Thymus (tissue), 11 donors: ENCODE measurements at regions not wholly inside any gene's neighbourhood (a gene's known extent, or its start where the extent isn't known, plus 50 kb on each side); places are given as distances from the start of the nearest gene placed in this dataset.

Experiments used
- DNase-seq, 9 donors: peaks; one replicate each; pipeline ENCODE4 v3.0.0-alpha.2; 2013; ENCODE audit warnings: low spot score in 9 of 9, low read depth in 6 of 9, missing footprints in 1 of 9
- H3K27ac ChIP-seq, 2 donors: one replicate each; pipeline ENCODE4 v1.5.1; 2013; ENCODE audit warnings: control low read depth in 1 of 2, low read depth in 1 of 2, low read length in 1 of 2, mild to moderate bottlenecking in 1 of 2, moderate library complexity in 1 of 2
- H3K27me3 ChIP-seq, 2 donors: one replicate each; pipeline ENCODE4 v1.5.1; 2013; ENCODE audit warnings: low read length in 1 of 2; ENCODE audit not compliant: control insufficient read depth in 2 of 2, insufficient read depth in 1 of 2
- H3K36me3 ChIP-seq, 2 donors: one replicate each; pipeline ENCODE4 v1.5.1; 2013; ENCODE audit warnings: low read length in 1 of 2, mild to moderate bottlenecking in 1 of 2, moderate library complexity in 1 of 2; ENCODE audit not compliant: control insufficient read depth in 2 of 2, insufficient read depth in 2 of 2
- H3K4me1 ChIP-seq, 2 donors: one replicate each; pipeline ENCODE4 v1.5.1; 2013; ENCODE audit warnings: low read length in 2 of 2; ENCODE audit not compliant: control insufficient read depth in 2 of 2, insufficient read depth in 2 of 2
- H3K4me3 ChIP-seq, 2 donors: one replicate each; pipeline ENCODE4 v1.5.1; 2013; ENCODE audit warnings: low read length in 2 of 2, control low read depth in 1 of 2, mild to moderate bottlenecking in 1 of 2
- H3K9me3 ChIP-seq, 2 donors: one replicate each; pipeline ENCODE4 v1.5.1; 2013; ENCODE audit warnings: low read length in 1 of 2, mild to moderate bottlenecking in 1 of 2; ENCODE audit not compliant: control insufficient read depth in 2 of 2, insufficient read depth in 1 of 2
- WGBS: extraction: QIAGEN DNeasy Blood & Tissue Kit; methylation state at CpG from one replicate; pipeline ENCODE4 v1.1.7; 2013; 5-methylcytosine and 5-hydroxymethylcytosine counted together
- donor health status: healthy.

GRCh38 chr14:28436821-28437220, 329.8 kb upstream of the FOXG1 start:
- WGBS, result 84% methylated on average over 2 of the region's 2 CpGs
- Histone ChIP-seq H3K27ac (no peak overlapping the region), H3K4me3 (no peak overlapping the region), H3K9me3 (no peaks in the 10 kb centered on the region), H3K4me1 (no peaks in the 10 kb centered on the region), H3K27me3 (no peaks in the 10 kb centered on the region), H3K36me3 (no peaks in the 10 kb centered on the region)
- DNase-seq, result no peak

DNA sequence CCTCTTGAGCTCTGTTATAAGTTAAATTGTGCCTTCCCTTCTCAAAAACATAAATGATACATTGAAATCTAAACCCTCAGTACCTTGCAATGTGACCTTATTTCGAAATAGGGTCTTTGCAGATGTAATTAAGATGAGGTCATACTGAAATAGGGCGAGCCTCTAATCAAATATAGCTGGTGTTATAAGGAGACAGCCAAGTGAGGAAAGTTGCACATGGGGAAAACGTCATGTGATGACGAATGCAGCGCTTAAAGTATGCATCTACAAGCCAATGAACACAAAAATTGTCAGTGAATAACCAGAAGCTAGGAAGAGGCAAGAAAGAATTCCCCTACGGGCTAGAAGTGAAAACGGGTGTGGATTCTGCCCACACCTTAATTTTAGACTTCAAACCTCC, 305.2 kb upstream of the FOXG1 start:
- H3K9me3 ChIP-seq, result no peaks in the 10 kb centered on the region
- H3K4me1 ChIP-seq, result no peaks in the 10 kb centered on the region
- no peaks in the 10 kb centered on the region for H3K27me3 ChIP-seq
- no peak overlapping the region for H3K4me3 ChIP-seq
- H3K27ac ChIP-seq, result no peak overlapping the region
- H3K36me3 ChIP-seq, result no peaks in the 10 kb centered on the region
- no peak for DNase-seq
- WGBS, result 77% methylated on average over 7 of the region's 7 CpGs

DNA sequence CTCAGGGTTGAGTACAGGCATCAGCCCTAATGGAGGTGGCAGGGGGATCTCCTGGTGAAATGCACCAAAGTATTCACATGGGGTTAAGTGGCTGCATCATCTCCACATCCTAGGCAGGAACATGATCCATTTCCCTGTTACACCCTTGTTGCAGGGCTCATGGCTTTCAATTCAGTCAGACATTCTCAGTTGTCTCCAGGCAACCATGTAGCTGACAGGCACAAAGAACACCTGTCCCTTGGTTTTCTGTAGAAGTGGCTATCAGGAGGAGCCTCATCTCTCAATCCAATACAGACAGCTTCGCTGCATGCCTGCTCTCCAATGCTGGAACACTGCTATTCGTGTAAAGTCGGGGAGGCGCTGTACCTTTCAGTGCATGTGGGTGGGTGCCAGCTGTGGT, 299.0 kb upstream of the FOXG1 start:
- peaks cover 0 to 7% of the 10 kb centered on the region in 2 donors for H3K9me3 ChIP-seq
- DNase-seq, result no peak
- H3K4me3 ChIP-seq, result no peak overlapping the region
- WGBS, result 92% methylated on average over 4 of the region's 4 CpGs
- no peak overlapping the region for H3K27ac ChIP-seq
- no peaks in the 10 kb centered on the region for H3K36me3 ChIP-seq
- H3K27me3 ChIP-seq, result no peaks in the 10 kb centered on the region
- H3K4me1 ChIP-seq, result no peaks in the 10 kb centered on the region

- Histone ChIP-seq H3K4me3 (no peak overlapping the region), H3K9me3 (peaks cover 0 to 7% of the 10 kb centered on the region in 2 donors), H3K36me3 (no peaks in the 10 kb centered on the region), H3K27ac (no peak overlapping the region), H3K4me1 (no peaks in the 10 kb centered on the region), H3K27me3 (no peaks in the 10 kb centered on the region)
- 49% methylated on average over 2 of the region's 2 CpGs for WGBS
- DNase-seq, result no peak
These were observed 298.1 kb upstream of the FOXG1 start for GRCh38 chr14:28468191-28469151.

DNA sequence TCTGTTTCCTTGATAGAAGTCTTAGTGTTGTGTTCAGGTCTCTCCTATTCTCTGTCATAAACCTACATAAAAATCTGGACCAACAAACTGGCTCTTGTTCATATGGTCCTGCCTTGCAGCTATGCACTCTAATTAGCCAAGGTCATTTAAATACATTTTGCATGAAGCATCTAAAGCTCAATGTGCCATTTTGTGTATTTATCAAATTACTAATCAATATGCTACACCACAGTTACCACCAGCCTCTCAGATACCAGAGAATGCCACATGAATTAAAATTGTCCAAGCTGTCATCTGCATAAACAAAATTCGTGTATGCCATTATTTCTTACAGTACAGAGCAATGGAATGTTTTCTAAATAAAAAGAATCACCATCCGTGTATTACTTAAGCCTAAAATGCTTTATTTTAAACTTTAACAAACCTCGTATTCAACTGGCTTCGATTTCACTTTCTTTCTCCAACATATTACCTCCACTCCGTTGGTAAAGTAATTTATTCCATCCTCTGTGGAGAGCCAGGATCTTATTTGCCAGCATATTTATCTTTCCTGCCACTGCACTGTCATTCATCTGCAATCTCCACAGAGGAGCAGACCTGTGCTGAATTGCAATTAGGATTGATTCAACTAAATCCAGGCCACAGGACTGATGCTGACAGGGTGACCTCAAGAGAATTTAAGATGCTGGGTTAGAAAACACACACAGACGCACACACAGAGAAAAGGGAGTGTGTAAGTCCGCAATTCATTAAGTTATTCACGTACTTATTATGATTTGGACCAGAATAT, 284.1 kb upstream of the FOXG1 start:
- H3K4me1 ChIP-seq, result no peaks in the 10 kb centered on the region
- H3K27me3 ChIP-seq, result no peaks in the 10 kb centered on the region
- no peak for DNase-seq
- no peak overlapping the region for H3K27ac ChIP-seq
- no peaks in the 10 kb centered on the region for H3K9me3 ChIP-seq
- H3K4me3 ChIP-seq, result no peak overlapping the region
- H3K36me3 ChIP-seq, result no peaks in the 10 kb centered on the region
- 84% methylated on average over 8 of the region's 8 CpGs for WGBS

- 90% methylated on average over 3 of the region's 3 CpGs for WGBS
- Histone ChIP-seq H3K4me1 (no peaks in the 10 kb centered on the region), H3K36me3 (no peaks in the 10 kb centered on the region), H3K27me3 (no peaks in the 10 kb centered on the region), H3K4me3 (no peak overlapping the region), H3K9me3 (no peaks in the 10 kb centered on the region), H3K27ac (no peak overlapping the region)
- DNase-seq, result no peak
These were observed 283.1 kb upstream of the FOXG1 start for GRCh38 chr14:28483506-28483905.

GRCh38 chr14:28488684-28489083, 277.9 kb upstream of the FOXG1 start:
- H3K9me3 ChIP-seq, result no peaks in the 10 kb centered on the region
- H3K4me3 ChIP-seq, result no peak overlapping the region
- H3K36me3 ChIP-seq, result no peaks in the 10 kb centered on the region
- H3K4me1 ChIP-seq, result no peaks in the 10 kb centered on the region
- no peak for DNase-seq
- H3K27ac ChIP-seq, result no peak overlapping the region
- H3K27me3 ChIP-seq, result no peaks in the 10 kb centered on the region

DNA sequence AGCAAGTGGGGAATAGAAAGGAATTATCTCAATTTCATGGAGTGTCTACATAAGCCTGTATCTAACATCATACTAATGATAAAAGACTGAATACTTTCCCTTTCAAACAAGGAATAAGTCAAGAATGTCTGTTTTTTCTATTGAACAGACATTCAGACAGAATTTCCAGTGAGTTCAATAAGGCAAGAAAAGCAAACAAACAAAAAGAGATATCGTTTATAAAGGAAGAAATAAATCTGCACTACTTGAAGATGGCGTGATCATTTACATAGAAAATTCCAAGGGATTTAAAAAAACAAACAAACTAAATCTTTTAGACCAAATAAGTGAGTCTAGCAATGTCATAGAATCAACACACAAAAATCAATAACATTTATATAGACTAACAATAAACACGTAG, 273.1 kb upstream of the FOXG1 start:
- Histone ChIP-seq H3K27ac (no peak overlapping the region), H3K27me3 (no peaks in the 10 kb centered on the region), H3K4me3 (no peak overlapping the region), H3K9me3 (no peaks in the 10 kb centered on the region), H3K4me1 (no peaks in the 10 kb centered on the region), H3K36me3 (no peaks in the 10 kb centered on the region)
- WGBS, result 93% methylated on average over 3 of the region's 3 CpGs
- DNase-seq, result no peak

GRCh38 chr14:28494196-28494595, 272.4 kb upstream of the FOXG1 start:
- DNase-seq, result no peak

More at GRCh38 chr14:28494196-28494595, 272.4 kb upstream of the FOXG1 start:
- no peaks in the 10 kb centered on the region for H3K4me1 ChIP-seq
- H3K9me3 ChIP-seq, result peaks cover 0 to 4% of the 10 kb centered on the region in 2 donors
- H3K36me3 ChIP-seq, result no peaks in the 10 kb centered on the region
- H3K27me3 ChIP-seq, result no peaks in the 10 kb centered on the region
- WGBS, result 82% methylated on average over 2 of the region's 2 CpGs
- no peak overlapping the region for H3K27ac ChIP-seq
- no peak overlapping the region for H3K4me3 ChIP-seq
